Lung (tissue), 11 donors: ENCODE measurements at regions not wholly inside any gene's neighbourhood (a gene's known extent, or its start where the extent isn't known, plus 50 kb on each side); places are given as distances from the start of the nearest gene placed in this dataset.
A peak's percentile ranks its signal among the peaks of the same experiment; 100 is the strongest.

Source experiments
- ATAC-seq: fragments of 200-7000 bp; cut with Tn5 transposase; one replicate; pipeline ENCODE4 v1.9.1; 2020; ENCODE audit warnings: moderate number of reproducible peaks; ENCODE audit not compliant: insufficient read depth, low FRiP score
- DNase-seq, 3 donors: peaks; one replicate each; pipeline ENCODE4 v3.0.0-alpha.2; 2013 to 2017
- H3K27ac ChIP-seq, 2 donors: one replicate each; pipeline ENCODE4 v1.5.1; 2013; ENCODE audit warnings: mild to moderate bottlenecking in 2 of 2, moderate library complexity in 2 of 2, control low read depth in 1 of 2, inconsistent platforms in 1 of 2, low read depth in 1 of 2, low read length in 1 of 2
- H3K27me3 ChIP-seq, 3 donors: one replicate each; pipeline ENCODE4 v1.5.1; 2013; ENCODE audit warnings: low read length in 2 of 3; ENCODE audit not compliant: control insufficient read depth in 3 of 3, insufficient read depth in 3 of 3
- H3K36me3 ChIP-seq, 4 donors: one replicate each; pipeline ENCODE4 v1.5.1; 2013; ENCODE audit warnings: low read length in 4 of 4, mild to moderate bottlenecking in 1 of 4, moderate library complexity in 1 of 4; ENCODE audit not compliant: control insufficient read depth in 4 of 4, insufficient read depth in 4 of 4
- H3K4me1 ChIP-seq, 5 donors: one replicate each; pipeline ENCODE4 v1.5.1; 2013; ENCODE audit warnings: low read length in 5 of 5, mild to moderate bottlenecking in 2 of 5, moderate library complexity in 1 of 5; ENCODE audit not compliant: control insufficient read depth in 5 of 5, insufficient read depth in 5 of 5
- H3K4me3 ChIP-seq: one replicate; pipeline ENCODE4 v1.5.1; 2013; ENCODE audit warnings: mild to moderate bottlenecking, control low read depth, moderate library complexity
- H3K9ac ChIP-seq, 2 donors: one replicate each; pipeline ENCODE4 v1.5.1; 2013; ENCODE audit warnings: low read length in 2 of 2, control low read depth in 1 of 2; ENCODE audit not compliant: insufficient read depth in 1 of 2
- H3K9me3 ChIP-seq, 4 donors: one replicate each; pipeline ENCODE4 v1.5.1; 2013; ENCODE audit warnings: low read length in 3 of 4, mild to moderate bottlenecking in 1 of 4, moderate library complexity in 1 of 4; ENCODE audit not compliant: control insufficient read depth in 4 of 4, insufficient read depth in 3 of 4
- WGBS, 2 donors: extraction: QIAGEN DNeasy Blood & Tissue Kit; methylation state at CpG; one replicate each; pipeline ENCODE4 v1.1.7; 2013; 5-methylcytosine and 5-hydroxymethylcytosine counted together
- TF ChIP-seq, protein P1 (sequence below): IDR thresholded peaks from 2 replicates; pipeline ENCODE4 v1.5.1; 2012; ENCODE audit warnings: mild to moderate bottlenecking; ENCODE audit errors: control extremely low read depth, extremely low read depth
- donor health status: control.
- donor health status: control.
- donor health status: Bipolar disorder and iron deficiency.
- donor health status: healthy.
- donor health status: DM: yes; HTN: yes; CAD: no.

DNA sequence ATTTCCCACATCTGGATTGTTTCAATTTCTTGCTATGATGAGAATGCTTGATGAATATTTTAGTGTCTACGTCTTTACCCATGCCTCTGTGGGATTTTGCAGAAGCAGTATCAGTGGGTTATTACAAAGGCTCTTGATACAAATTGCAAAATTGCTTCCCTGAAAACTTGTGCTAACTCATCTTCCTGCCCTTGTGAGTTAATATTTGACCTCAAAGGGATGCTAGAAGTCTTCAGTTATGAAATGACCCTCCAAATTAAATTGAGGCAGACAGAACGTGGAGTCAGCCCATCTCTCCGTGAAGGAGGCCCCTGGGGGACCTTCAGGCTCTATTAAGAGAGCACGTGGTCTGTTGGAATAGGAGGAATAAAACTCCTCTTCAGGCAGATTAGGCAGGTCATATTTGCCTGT lies 239.2 kb upstream of the HS6ST1 start:
- Histone ChIP-seq H3K4me3 (no peak overlapping the region), H3K27me3 (no peaks in the 10 kb centered on the region), H3K4me1 (peaks cover 0 to 5% (median 2%) of the 10 kb centered on the region in 5 donors), H3K27ac (no peak overlapping the region), H3K9ac (no peak overlapping the region), H3K9me3 (no peaks in the 10 kb centered on the region), H3K36me3 (no peaks in the 10 kb centered on the region)
- ATAC-seq (peak; percentile 30), DNase-seq (no peak)
- 21 to 40% methylated on average over 4 of the region's 4 CpGs for WGBS, 2 donors
- TF ChIP-seq, protein P1, sequence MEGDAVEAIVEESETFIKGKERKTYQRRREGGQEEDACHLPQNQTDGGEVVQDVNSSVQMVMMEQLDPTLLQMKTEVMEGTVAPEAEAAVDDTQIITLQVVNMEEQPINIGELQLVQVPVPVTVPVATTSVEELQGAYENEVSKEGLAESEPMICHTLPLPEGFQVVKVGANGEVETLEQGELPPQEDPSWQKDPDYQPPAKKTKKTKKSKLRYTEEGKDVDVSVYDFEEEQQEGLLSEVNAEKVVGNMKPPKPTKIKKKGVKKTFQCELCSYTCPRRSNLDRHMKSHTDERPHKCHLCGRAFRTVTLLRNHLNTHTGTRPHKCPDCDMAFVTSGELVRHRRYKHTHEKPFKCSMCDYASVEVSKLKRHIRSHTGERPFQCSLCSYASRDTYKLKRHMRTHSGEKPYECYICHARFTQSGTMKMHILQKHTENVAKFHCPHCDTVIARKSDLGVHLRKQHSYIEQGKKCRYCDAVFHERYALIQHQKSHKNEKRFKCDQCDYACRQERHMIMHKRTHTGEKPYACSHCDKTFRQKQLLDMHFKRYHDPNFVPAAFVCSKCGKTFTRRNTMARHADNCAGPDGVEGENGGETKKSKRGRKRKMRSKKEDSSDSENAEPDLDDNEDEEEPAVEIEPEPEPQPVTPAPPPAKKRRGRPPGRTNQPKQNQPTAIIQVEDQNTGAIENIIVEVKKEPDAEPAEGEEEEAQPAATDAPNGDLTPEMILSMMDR, result no peak

DNA sequence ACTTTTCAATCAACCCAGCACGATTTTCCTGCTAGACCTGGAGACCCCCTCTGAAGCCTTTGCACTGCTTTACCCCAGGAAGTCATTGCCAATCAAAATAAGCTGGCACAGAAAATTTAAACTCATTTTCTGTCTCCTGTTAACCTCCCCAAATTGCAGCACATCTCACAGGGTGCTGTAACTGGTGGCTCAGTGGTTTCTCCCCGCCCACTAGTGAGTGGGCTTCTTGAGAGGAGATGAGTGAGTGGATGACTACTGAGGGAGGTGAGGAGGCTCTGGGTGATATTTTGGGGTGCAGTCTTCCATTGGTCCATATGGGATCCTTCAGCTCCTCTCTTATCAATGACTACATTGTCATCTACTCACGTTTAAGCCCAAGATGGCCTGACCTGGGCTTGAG lies 239.8 kb upstream of the HS6ST1 start:
- no peaks in the 10 kb centered on the region for H3K27me3 ChIP-seq
- H3K4me1 ChIP-seq, result peaks cover 0 to 8% (median 0%) of the 10 kb centered on the region in 5 donors
- no peak overlapping the region for H3K27ac ChIP-seq
- DNase-seq, result no peak
- H3K4me3 ChIP-seq, result no peak overlapping the region
- no peak for ATAC-seq
- TF ChIP-seq, protein P1, result no peak
- no peak overlapping the region for H3K9ac ChIP-seq
- no peaks in the 10 kb centered on the region for H3K9me3 ChIP-seq
- no peaks in the 10 kb centered on the region for H3K36me3 ChIP-seq
- 75 to 85% methylated on average over 3 of the region's 3 CpGs for WGBS, 2 donors

DNA sequence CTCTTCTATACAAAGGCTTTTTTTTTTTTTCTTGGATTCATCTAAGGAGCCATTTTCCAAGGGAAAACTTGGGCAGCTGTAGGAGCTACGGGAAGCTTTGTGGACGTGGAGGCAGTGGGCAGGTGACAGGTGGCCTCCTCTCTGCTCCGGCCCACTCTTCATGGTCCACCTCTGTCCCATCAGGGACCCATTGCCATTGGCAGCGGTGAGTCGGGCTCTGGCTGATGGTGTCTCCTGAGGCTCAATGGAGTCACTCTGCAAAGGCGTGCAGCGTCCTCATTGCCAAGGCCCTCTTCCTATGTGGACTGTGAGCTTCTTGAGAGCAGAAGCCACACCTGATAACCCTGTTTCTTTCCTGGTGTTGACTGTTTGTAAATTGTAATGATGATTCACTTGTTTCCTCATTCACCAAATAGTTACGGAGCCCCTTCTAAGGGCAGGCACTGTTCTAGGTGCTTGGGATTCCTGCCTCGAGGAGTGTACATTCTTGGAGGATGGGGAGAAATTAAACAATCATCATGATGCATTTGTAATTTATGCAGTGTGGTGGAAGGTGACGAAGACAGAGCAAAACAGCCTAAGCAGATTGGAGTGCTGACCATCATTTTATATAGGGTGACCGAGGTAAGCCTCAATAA lies 240.3 kb upstream of the HS6ST1 start:
- no peak overlapping the region for H3K9ac ChIP-seq
- H3K27ac ChIP-seq, result no peak overlapping the region
- TF ChIP-seq, protein P1, result no peak
- H3K4me1 ChIP-seq, result peaks cover 0 to 10% (median 1%) of the 10 kb centered on the region in 5 donors
- DNase-seq (no peak), ATAC-seq (no peak)
- H3K4me3 ChIP-seq, result no peak overlapping the region
- H3K9me3 ChIP-seq, result no peaks in the 10 kb centered on the region
- no peaks in the 10 kb centered on the region for H3K27me3 ChIP-seq
- 93 to 96% methylated on average over 11 of the region's 11 CpGs for WGBS, 2 donors
- no peaks in the 10 kb centered on the region for H3K36me3 ChIP-seq
